ENCODE measurements at regions not wholly inside any gene's neighbourhood (a gene's known extent, or its start where the extent isn't known, plus 50 kb on each side); places are given as distances from the start of the nearest gene placed in this dataset.

GRCh38 chr3:188104050-188104449 lies 49.9 kb upstream of the LPP start:
- no peaks in the 10 kb centered on the region for H3K36me3 ChIP-seq
- H3K27ac ChIP-seq: no peak overlapping the region
- H3K4me3 ChIP-seq: no peak overlapping the region
- TF ChIP-seq POLR2A (IDR thresholded peaks at IDR 0.05): no peak
- no peak for TF ChIP-seq CTCF (IDR thresholded peaks at IDR 0.05)
- DNase-seq: no peak
- no peaks in the 10 kb centered on the region for H3K4me1 ChIP-seq
- no peaks in the 10 kb centered on the region for H3K9me3 ChIP-seq
- no peaks in the 10 kb centered on the region for H3K27me3 ChIP-seq

Data from Peyer's patch (tissue), 4 donors.